HG03521 (cell line): ENCODE measurements at regions not wholly inside any gene's neighbourhood (a gene's known extent, or its start where the extent isn't known, plus 50 kb on each side); places are given as distances from the start of the nearest gene placed in this dataset.

ENCODE experiments used
- ATAC-seq: cut with Tn5 transposase; IDR thresholded peaks from one replicate; pipeline ENCODE4 v1.9.1; 2021; ENCODE audit warnings: mild to moderate bottlenecking, moderate library complexity; ENCODE audit not compliant: unreplicated experiment

- ATAC-seq = no peak
These were observed 606.4 kb upstream of the ZNF804A start for GRCh38 chr2:183991968-183992367.

GRCh38 chr2:183993052-183993451 lies 605.3 kb upstream of the ZNF804A start:
- ATAC-seq = peak; percentile 55

GRCh38 chr2:183995632-183996031 lies 602.7 kb upstream of the ZNF804A start:
- ATAC-seq = no peak

GRCh38 chr2:183996825-183997793 lies 601.2 kb upstream of the ZNF804A start:
- no peak for ATAC-seq

GRCh38 chr2:183998041-183998796 lies 600.1 kb upstream of the ZNF804A start:
- peak; percentile 97 for ATAC-seq

- peak; percentile 16 for ATAC-seq
These were observed 599.5 kb upstream of the ZNF804A start for GRCh38 chr2:183998797-183999190.

- peak; percentile 88 for ATAC-seq
These were observed 593.9 kb upstream of the ZNF804A start for GRCh38 chr2:184004289-184004947.

- ATAC-seq = peak; percentile 42
These were observed 593.2 kb upstream of the ZNF804A start for GRCh38 chr2:184004948-184005672.

- ATAC-seq = no peak
These were observed 591.3 kb upstream of the ZNF804A start for GRCh38 chr2:184006998-184007397.

GRCh38 chr2:184026961-184027360 lies 571.4 kb upstream of the ZNF804A start:
- no peak for ATAC-seq

- ATAC-seq = no peak
These were observed 568.1 kb upstream of the ZNF804A start for GRCh38 chr2:184030245-184030644.

GRCh38 chr2:184030989-184031388 lies 567.3 kb upstream of the ZNF804A start:
- no peak for ATAC-seq

GRCh38 chr2:184031402-184032147 lies 566.8 kb upstream of the ZNF804A start:
- no peak for ATAC-seq

- no peak for ATAC-seq
These were observed 565.3 kb upstream of the ZNF804A start for GRCh38 chr2:184032983-184033382.

- no peak for ATAC-seq
These were observed 561.1 kb upstream of the ZNF804A start for GRCh38 chr2:184037273-184037672.

- no peak for ATAC-seq
These were observed 558.8 kb upstream of the ZNF804A start for GRCh38 chr2:184039493-184039892.

- ATAC-seq = no peak
These were observed 558.1 kb upstream of the ZNF804A start for GRCh38 chr2:184040230-184040629.

- ATAC-seq = no peak
These were observed 557.3 kb upstream of the ZNF804A start for GRCh38 chr2:184041077-184041476.

GRCh38 chr2:184041777-184042176 lies 556.6 kb upstream of the ZNF804A start:
- ATAC-seq = no peak

- ATAC-seq = no peak
These were observed 550.8 kb upstream of the ZNF804A start for GRCh38 chr2:184047536-184047935.
